K562 (cell line): ENCODE measurements at regions not wholly inside any gene's neighbourhood (a gene's known extent, or its start where the extent isn't known, plus 50 kb on each side); places are given as distances from the start of the nearest gene placed in this dataset.

ENCODE experiments used
- ATAC-seq: fragments of 200-7000 bp; cut with Tn5 transposase; 3 replicates; pipeline ENCODE4 v1.9.1; 2020; ENCODE audit warnings: moderate library complexity
- BruUV-seq: library from RNA; stranded (reverse); fragments of 400-500 nt; replicated peaks from 2 replicates; lab custom pipeline; 2021; lab: Mats Ljungman, UMichigan
- CTCF ChIA-PET: fragments of 300-600 bp; formaldehyde crosslinking; extraction: SDS; loops from one replicate; lab custom pipeline; 2021; ENCODE audit warnings: low intra/inter-chr PET ratio; lab: Yijun Ruan, JAX
- POLR2A ChIA-PET: fragments of 300-600, 350-650 bp; sonication (Branson Sonifier 250); formaldehyde crosslinking; extraction: SDS; loops from one replicate; lab custom pipeline; 2021; ENCODE audit warnings: antibody characterized with exemption, inconsistent platforms; lab: Yijun Ruan, JAX
- DNase-seq, 4 experiments: peaks; one replicate each; pipeline versions ENCODE4 v3.0.0 to v3.0.0-alpha.2; 2011 to 2018; ENCODE audit warnings: low spot score in 3 of 4, mixed read lengths in 3 of 4; ENCODE audit errors: extremely low read depth in 1 of 4
- FAIRE-seq: peaks from 2 replicates; lab custom pipeline; 2011; peaks lifted over from hg19 to GRCh38; lab: Jason Lieb, UNC
- H2AFZ ChIP-seq: 2 replicates; pipeline ENCODE4 v1.6.0; 2011; ENCODE audit warnings: low read depth, low read length, control low read depth, inconsistent platforms
- H3K27ac ChIP-seq: fragments of 200-600 bp; 3 replicates; pipeline ENCODE4 v1.8.0; 2011; ENCODE audit warnings: low read depth, mild to moderate bottlenecking, control low read depth, inconsistent platforms, low read length, moderate library complexity, mixed read lengths; ENCODE audit errors: extremely low read depth
- H3K27me3 ChIP-seq, 2 experiments: fragments of 300-600 bp in 1 of 2; 2 replicates in 1 of 2; 3 replicates in 1 of 2; pipeline versions ENCODE4 v1.6.0 to v1.8.0; 2011; ENCODE audit warnings: inconsistent platforms in 2 of 2, low read length in 2 of 2, mild to moderate bottlenecking in 1 of 2, mixed read lengths in 1 of 2, moderate library complexity in 1 of 2; ENCODE audit not compliant: control insufficient read depth in 2 of 2, insufficient read depth in 2 of 2
- H3K36me3 ChIP-seq: fragments of 300-600 bp; 3 replicates; pipeline ENCODE4 v1.8.0; 2011; ENCODE audit warnings: mild to moderate bottlenecking, low read length, inconsistent platforms; ENCODE audit not compliant: control insufficient read depth, insufficient read depth
- H3K4me1 ChIP-seq, 2 experiments: fragments of 200-600 bp in 1 of 2; replicated peaks in 1 of 2; 2 replicates in 1 of 2; 3 replicates in 1 of 2; pipeline versions ENCODE4 v1.5.1 to v1.8.0; 2011; ENCODE audit warnings: inconsistent platforms in 2 of 2, low read length in 2 of 2, mild to moderate bottlenecking in 1 of 2, mixed read lengths in 1 of 2, moderate library complexity in 1 of 2; ENCODE audit not compliant: control insufficient read depth in 2 of 2, insufficient read depth in 2 of 2
- H3K4me2 ChIP-seq: 2 replicates; pipeline ENCODE4 v1.6.1; 2011; ENCODE audit warnings: low read length, control low read depth, inconsistent platforms, mixed read lengths; ENCODE audit not compliant: insufficient read depth
- H3K4me3 ChIP-seq: fragments of 200-600 bp; sonication (generic), shearing (Covaris generic); 2 replicates; pipeline ENCODE4 v1.5.1; 2016; ENCODE audit warnings: control low read depth, inconsistent platforms
- H3K79me2 ChIP-seq: fragments of 200-600 bp; 3 replicates; pipeline ENCODE4 v1.8.0; 2011; ENCODE audit warnings: low read length, inconsistent platforms; ENCODE audit not compliant: control insufficient read depth, insufficient read depth
- H3K9ac ChIP-seq, 2 experiments: 2 replicates each; pipeline versions ENCODE4 v1.6.0 to v1.6.1; 2011; ENCODE audit warnings: low read depth in 2 of 2, low read length in 2 of 2, control low read depth in 1 of 2, inconsistent platforms in 1 of 2, mild to moderate bottlenecking in 1 of 2, mixed read lengths in 1 of 2; ENCODE audit not compliant: insufficient read depth in 1 of 2
- H3K9me1 ChIP-seq: one replicate; pipeline ENCODE4 v1.6.0; 2011; ENCODE audit warnings: inconsistent platforms, mild to moderate bottlenecking, low read length, moderate library complexity; ENCODE audit not compliant: control insufficient read depth, insufficient read depth
- H3K9me3 ChIP-seq: replicated peaks from 2 replicates; pipeline ENCODE4 v1.5.1; 2011; ENCODE audit warnings: low read depth, low read length, inconsistent platforms; ENCODE audit not compliant: control insufficient read depth, insufficient read depth
- H4K20me1 ChIP-seq: replicated peaks from 2 replicates; pipeline ENCODE4 v1.6.1; 2011; ENCODE audit warnings: low read length, inconsistent platforms, mixed read lengths; ENCODE audit not compliant: control insufficient read depth, insufficient read depth
- CGGBP1 ChIP-seq: fragments of 250-450 bp; sonication (Bioruptor Pico); IDR thresholded peaks from 2 replicates; pipeline ENCODE4 v1.9.0; 2021; ENCODE audit warnings: mild to moderate bottlenecking
- ETV5 ChIP-seq: sonication (generic); formaldehyde crosslinking; IDR thresholded peaks from 2 replicates; pipeline ENCODE4 v1.4.0; 2020; ENCODE audit warnings: low read depth, mild to moderate bottlenecking, missing genetic modification reagents
- MTA2 ChIP-seq: fragments of 450-650 bp; IDR thresholded peaks from 2 replicates; pipeline ENCODE4 v1.6.1; 2016; ENCODE audit warnings: low read depth
- NCOA2 ChIP-seq, 2 experiments: fragments of 450-650 bp; IDR thresholded peaks; 2 replicates each; pipeline ENCODE4 v1.6.1; 2018; ENCODE audit warnings: mild to moderate bottlenecking in 2 of 2, moderate library complexity in 1 of 2; ENCODE audit not compliant: partially characterized antibody in 2 of 2
- RBM34 ChIP-seq: fragments of 200-400 bp; formaldehyde crosslinking; IDR thresholded peaks from 2 replicates; pipeline ENCODE4 v1.6.1; 2018; ENCODE audit warnings: low read length, borderline replicate concordance; ENCODE audit not compliant: insufficient read depth
- RERE ChIP-seq: sonication (generic); formaldehyde crosslinking; IDR thresholded peaks from 2 replicates; pipeline ENCODE4 v1.8.0; 2023; ENCODE audit warnings: missing genetic modification reagents, mild to moderate bottlenecking, borderline replicate concordance
- SAP30 ChIP-seq: fragments of 200-600 bp; sonication (generic); IDR thresholded peaks from 2 replicates; pipeline ENCODE4 v1.6.1; 2012; ENCODE audit warnings: borderline replicate concordance, low read depth, mild to moderate bottlenecking, moderate library complexity, low read length, control low read depth, inconsistent platforms; ENCODE audit not compliant: insufficient read depth, poor library complexity, severe bottlenecking
- SRSF3 ChIP-seq: fragments of 200-400 bp; formaldehyde crosslinking; IDR thresholded peaks from 2 replicates; pipeline ENCODE4 v1.6.1; 2016; ENCODE audit warnings: mild to moderate bottlenecking, low read length, moderate library complexity; ENCODE audit not compliant: insufficient read depth
- ZNF3 ChIP-seq: fragments of 250-450 bp; sonication (Bioruptor Pico); IDR thresholded peaks from 2 replicates; pipeline ENCODE4 v1.5.0; 2021; ENCODE audit warnings: mild to moderate bottlenecking, moderate library complexity
- ZNF778 ChIP-seq: fragments of 450-650 bp; formaldehyde crosslinking; IDR thresholded peaks from 2 replicates; pipeline ENCODE4 v1.4.0; 2020; ENCODE audit warnings: mild to moderate bottlenecking, moderate library complexity
- WGBS: fragments of 100-300 bp; shearing (Covaris generic); methylation state at CpG from one replicate; pipeline ENCODE4 v1.1.6; 2016; ENCODE audit warnings: low coverage, mixed read lengths; ENCODE audit not compliant: insufficient coverage; ENCODE audit errors: missing lambda C conversion rate; 5-methylcytosine and 5-hydroxymethylcytosine counted together
- in situ Hi-C: fragments of 300-500 bp; cut with MboI; formaldehyde crosslinking; loops from 4 replicates; pipeline ENCODE4 v1.15.0; 2018; ENCODE audit warnings: inconsistent platforms, mixed read lengths
- intact Hi-C: fragments of 100-400 bp; cut with micrococcal nuclease; formaldehyde crosslinking; loops from 2 replicates; pipeline ENCODE4 v1.14.2; 2022
- TF ChIP-seq, protein P1 (sequence below): fragments of 250-450 bp; sonication (Bioruptor Pico); IDR thresholded peaks from 2 replicates; pipeline ENCODE4 v1.5.1; 2021; ENCODE audit warnings: mild to moderate bottlenecking
- TF ChIP-seq, protein P2 (sequence below), 2 experiments: fragments of 250-450 bp in 1 of 2; fragments of 450-650 bp in 1 of 2; sonication (Bioruptor Pico) in 1 of 2; IDR thresholded peaks; 2 replicates each; pipeline versions ENCODE4 v1.6.1 to v1.8.0; 2016 to 2021; ENCODE audit warnings: mild to moderate bottlenecking in 2 of 2, moderate library complexity in 2 of 2, missing compliant biosample characterization in 1 of 2, missing genetic modification characterization in 1 of 2

DNA sequence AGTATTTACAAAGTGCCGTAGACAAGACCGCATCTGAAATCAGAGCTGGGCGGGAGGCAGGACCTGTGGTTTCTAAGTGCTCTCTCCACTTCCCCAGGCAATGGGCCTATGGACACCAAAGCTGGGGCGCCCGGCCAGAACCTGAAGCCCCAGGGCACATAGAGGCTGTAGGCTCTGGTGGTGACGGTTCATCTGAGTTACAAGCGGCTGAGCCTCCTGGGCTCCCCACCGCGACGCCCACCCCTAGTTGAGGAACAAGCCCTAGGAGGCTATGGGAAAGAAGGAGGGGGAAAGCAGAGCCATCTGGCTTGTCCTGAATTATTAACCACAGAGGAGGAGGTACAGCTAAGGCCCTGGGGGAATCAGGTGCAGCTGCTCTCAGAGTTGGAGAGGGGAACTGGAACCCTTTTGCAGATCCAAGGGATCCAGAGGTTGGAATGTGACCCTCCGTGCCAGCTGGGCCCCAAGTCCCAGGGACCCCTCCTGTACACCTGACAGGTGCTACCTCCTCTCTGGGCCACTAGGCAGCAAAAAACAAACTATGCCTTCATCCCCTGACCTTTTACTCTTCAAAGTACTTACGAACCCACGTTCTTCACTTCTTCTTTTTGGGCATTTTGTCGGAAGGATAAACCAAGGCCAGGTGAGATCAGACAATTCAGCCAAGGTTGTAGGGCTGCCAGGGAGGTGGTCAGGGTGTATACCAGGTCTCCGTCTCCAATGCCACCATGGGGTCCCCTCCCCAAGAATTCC, 77.2 kb downstream of the ARL6IP4 start:
- Histone ChIP-seq H3K9ac (no peak overlapping the region), H4K20me1 (no peaks in the 10 kb centered on the region; the same call in 1 of the 2 replicates), H3K4me2 (no peak overlapping the region), H2AFZ (no peak overlapping the region), H3K27ac (no peak overlapping the region), H3K27me3 (no peaks in the 10 kb centered on the region), H3K4me3 (no peak overlapping the region), H3K4me1 (peaks cover 11 to 15% of the 10 kb centered on the region in 2 experiments; a peak in 4 of 5 replicates), H3K36me3 (no peaks in the 10 kb centered on the region), H3K9me3 (no peaks in the 10 kb centered on the region), H3K79me2 (no peaks in the 10 kb centered on the region), H3K9me1 (no peaks in the 10 kb centered on the region)
- DNase-seq (no peak), FAIRE-seq (no peak), ATAC-seq (no peak)
- POLR2A ChIA-PET, result interaction anchor here (0.7 to 3.7 kb wide), 2 partner anchors 12 to 32 kb away, joined by 3 to 23 read pairs; no protein-coding TSS in a partner anchor
- WGBS, result 83% methylated on average over 15 of the region's 15 CpGs
- BruUV-seq, result no TSS peak
- intact Hi-C loops, result no loop called here
- CTCF ChIA-PET, result no interaction called here
- in situ Hi-C loops, result no loop called here
- TF ChIP-seq, protein P1, sequence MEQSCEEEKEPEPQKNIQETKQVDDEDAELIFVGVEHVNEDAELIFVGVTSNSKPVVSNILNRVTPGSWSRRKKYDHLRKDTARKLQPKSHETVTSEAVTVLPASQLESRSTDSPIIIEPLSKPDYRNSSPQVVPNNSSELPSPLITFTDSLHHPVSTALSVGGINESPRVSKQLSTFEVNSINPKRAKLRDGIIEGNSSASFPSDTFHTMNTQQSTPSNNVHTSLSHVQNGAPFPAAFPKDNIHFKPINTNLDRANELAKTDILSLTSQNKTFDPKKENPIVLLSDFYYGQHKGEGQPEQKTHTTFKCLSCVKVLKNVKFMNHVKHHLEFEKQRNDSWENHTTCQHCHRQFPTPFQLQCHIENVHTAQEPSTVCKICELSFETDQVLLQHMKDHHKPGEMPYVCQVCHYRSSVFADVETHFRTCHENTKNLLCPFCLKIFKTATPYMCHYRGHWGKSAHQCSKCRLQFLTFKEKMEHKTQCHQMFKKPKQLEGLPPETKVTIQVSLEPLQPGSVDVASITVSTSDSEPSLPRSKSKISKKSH (CRISPR knock-in tag), result no peak
- no peak for TF ChIP-seq SAP30
- TF ChIP-seq ZNF778, result no peak
- no peak for TF ChIP-seq SRSF3
- no peak for TF ChIP-seq NCOA2 (IDR thresholded peaks at IDR 0.05; ENCODE audit: partially characterized antibody in 2 of 2)
- TF ChIP-seq ETV5 (CRISPR knock-in tag), result no peak
- TF ChIP-seq MTA2, result no peak
- TF ChIP-seq, protein P2, sequence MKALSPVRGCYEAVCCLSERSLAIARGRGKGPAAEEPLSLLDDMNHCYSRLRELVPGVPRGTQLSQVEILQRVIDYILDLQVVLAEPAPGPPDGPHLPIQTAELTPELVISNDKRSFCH (CRISPR knock-in tag; IDR thresholded peaks at IDR 0.05), result no peak
- TF ChIP-seq, protein P2 (tag; IDR thresholded peaks at IDR 0.05), result no peak
- no peak for TF ChIP-seq ZNF3 (CRISPR knock-in tag)
- no peak for TF ChIP-seq RBM34
- no peak for TF ChIP-seq CGGBP1 (CRISPR knock-in tag)
- TF ChIP-seq RERE, result no peak
